ENCODE measurements at regions not wholly inside any gene's neighbourhood (a gene's known extent, or its start where the extent isn't known, plus 50 kb on each side); places are given as distances from the start of the nearest gene placed in this dataset.

- TF ChIP-seq, protein P1, sequence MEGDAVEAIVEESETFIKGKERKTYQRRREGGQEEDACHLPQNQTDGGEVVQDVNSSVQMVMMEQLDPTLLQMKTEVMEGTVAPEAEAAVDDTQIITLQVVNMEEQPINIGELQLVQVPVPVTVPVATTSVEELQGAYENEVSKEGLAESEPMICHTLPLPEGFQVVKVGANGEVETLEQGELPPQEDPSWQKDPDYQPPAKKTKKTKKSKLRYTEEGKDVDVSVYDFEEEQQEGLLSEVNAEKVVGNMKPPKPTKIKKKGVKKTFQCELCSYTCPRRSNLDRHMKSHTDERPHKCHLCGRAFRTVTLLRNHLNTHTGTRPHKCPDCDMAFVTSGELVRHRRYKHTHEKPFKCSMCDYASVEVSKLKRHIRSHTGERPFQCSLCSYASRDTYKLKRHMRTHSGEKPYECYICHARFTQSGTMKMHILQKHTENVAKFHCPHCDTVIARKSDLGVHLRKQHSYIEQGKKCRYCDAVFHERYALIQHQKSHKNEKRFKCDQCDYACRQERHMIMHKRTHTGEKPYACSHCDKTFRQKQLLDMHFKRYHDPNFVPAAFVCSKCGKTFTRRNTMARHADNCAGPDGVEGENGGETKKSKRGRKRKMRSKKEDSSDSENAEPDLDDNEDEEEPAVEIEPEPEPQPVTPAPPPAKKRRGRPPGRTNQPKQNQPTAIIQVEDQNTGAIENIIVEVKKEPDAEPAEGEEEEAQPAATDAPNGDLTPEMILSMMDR (IDR thresholded peaks at IDR 0.05; ENCODE audit: insufficient read depth, low read depth, low read length): no peak
- no peak for TF ChIP-seq EZH2 (IDR thresholded peaks at IDR 0.05; ENCODE audit: insufficient read depth, low read length)
These were observed 124.7 kb upstream of the NANOGP8 start for GRCh38 chr15:35209838-35210237.
